HepG2 (cell line): ENCODE measurements at regions not wholly inside any gene's neighbourhood (a gene's known extent, or its start where the extent isn't known, plus 50 kb on each side); places are given as distances from the start of the nearest gene placed in this dataset.

ENCODE experiments used
- ATAC-seq: fragments of 200-7000 bp; cut with Tn5 transposase; 3 replicates; pipeline ENCODE4 v1.9.1; 2020; ENCODE audit warnings: mild to moderate bottlenecking, moderate library complexity
- BruUV-seq: library from RNA; stranded (reverse); fragments of 400-500 nt; replicated peaks from 2 replicates; lab custom pipeline; 2021; lab: Mats Ljungman, UMichigan
- CTCF ChIA-PET: fragments of 300-600 bp; formaldehyde crosslinking; extraction: SDS; loops from one replicate; lab custom pipeline; 2021; ENCODE audit warnings: low total read pairs, inconsistent platforms, low intra/inter-chr PET ratio; lab: Yijun Ruan, JAX
- POLR2A ChIA-PET: fragments of 350-600 bp; sonication (Branson Sonifier 250); formaldehyde crosslinking; loops from one replicate; lab custom pipeline; 2020; ENCODE audit warnings: antibody characterized with exemption, inconsistent platforms; lab: Yijun Ruan, JAX
- DNase-seq: peaks from one replicate; pipeline ENCODE4 v3.0.0-alpha.2; 2015; ENCODE audit warnings: low spot score
- FAIRE-seq: peaks from 3 replicates; lab custom pipeline; 2011; peaks lifted over from hg19 to GRCh38; lab: Jason Lieb, UNC
- H2AFZ ChIP-seq: one replicate; pipeline ENCODE4 v1.6.1; 2011; ENCODE audit warnings: low read length, inconsistent platforms
- H3K27ac ChIP-seq: fragments of 300-600 bp; 3 replicates; pipeline ENCODE4 v1.8.0; 2011; ENCODE audit warnings: mixed run types, mild to moderate bottlenecking, mixed read lengths, low read length, inconsistent platforms; ENCODE audit not compliant: insufficient read depth; ENCODE audit errors: extremely low read length
- H3K27me3 ChIP-seq, 2 experiments: fragments of 200-600 bp in 1 of 2; 2 replicates in 1 of 2; 3 replicates in 1 of 2; pipeline versions ENCODE4 v1.6.0 to v1.8.0; 2011; ENCODE audit warnings: low read length in 2 of 2, mild to moderate bottlenecking in 2 of 2, moderate library complexity in 2 of 2, inconsistent platforms in 1 of 2; ENCODE audit not compliant: insufficient read depth in 2 of 2, control insufficient read depth in 1 of 2
- H3K36me3 ChIP-seq, 2 experiments: fragments of 200-600 bp in 1 of 2; replicated peaks in 1 of 2; 2 replicates in 1 of 2; 3 replicates in 1 of 2; pipeline versions ENCODE4 v1.5.1 to v1.8.0; 2011; ENCODE audit warnings: low read length in 2 of 2, inconsistent platforms in 1 of 2; ENCODE audit not compliant: insufficient read depth in 2 of 2, control insufficient read depth in 1 of 2
- H3K4me1 ChIP-seq: 2 replicates; pipeline ENCODE4 v1.5.1; 2012; ENCODE audit warnings: low read length, inconsistent platforms; ENCODE audit not compliant: insufficient read depth
- H3K4me2 ChIP-seq: 2 replicates; pipeline ENCODE4 v1.6.0; 2011; ENCODE audit warnings: low read depth, low read length, inconsistent platforms
- H3K4me3 ChIP-seq, 3 experiments: fragments of 200-600 bp in 1 of 3; sonication (generic), shearing (Covaris generic) in 1 of 3; replicated peaks in 1 of 3; 2 replicates each; pipeline ENCODE4 v1.5.1; 2011 to 2016; ENCODE audit warnings: low read length in 3 of 3, inconsistent platforms in 2 of 3, low read depth in 2 of 3, mild to moderate bottlenecking in 2 of 3, control low read depth in 1 of 3, mixed read lengths in 1 of 3; ENCODE audit not compliant: insufficient read depth in 1 of 3
- H3K79me2 ChIP-seq: one replicate; pipeline ENCODE4 v1.6.1; 2011; ENCODE audit warnings: low read length, inconsistent platforms; ENCODE audit not compliant: insufficient read depth
- H3K9ac ChIP-seq: 2 replicates; pipeline ENCODE4 v1.6.0; 2011; ENCODE audit warnings: mild to moderate bottlenecking, low read depth, low read length, inconsistent platforms; ENCODE audit not compliant: insufficient read depth
- H3K9me3 ChIP-seq: 2 replicates; pipeline ENCODE4 v1.5.1; 2012; ENCODE audit warnings: mild to moderate bottlenecking, low read length
- H4K20me1 ChIP-seq: 2 replicates; pipeline ENCODE4 v1.6.0; 2011; ENCODE audit warnings: inconsistent platforms, mild to moderate bottlenecking, low read length, moderate library complexity; ENCODE audit not compliant: insufficient read depth
- CHD4 ChIP-seq: fragments of 200-600 bp; sonication (generic); IDR thresholded peaks from 2 replicates; pipeline ENCODE4 v1.7.0; 2017; ENCODE audit warnings: mild to moderate bottlenecking, low read length, borderline replicate concordance
- FOSL2 ChIP-seq: sonication (generic); formaldehyde crosslinking; IDR thresholded peaks from 2 replicates; pipeline ENCODE4 v1.4.0; 2020; ENCODE audit warnings: missing genetic modification reagents
- KMT2B ChIP-seq: IDR thresholded peaks from 2 replicates; pipeline ENCODE4 v1.6.1; 2016; ENCODE audit warnings: missing genetic modification reagents, missing compliant biosample characterization
- PHF20 ChIP-seq: sonication (generic); formaldehyde crosslinking; IDR thresholded peaks from 2 replicates; pipeline ENCODE4 v1.5.0; 2020; ENCODE audit warnings: mild to moderate bottlenecking, missing genetic modification reagents
- RERE ChIP-seq: IDR thresholded peaks from 2 replicates; pipeline ENCODE4 v1.6.1; 2016; ENCODE audit warnings: low read depth, missing genetic modification reagents, missing compliant biosample characterization
- SALL1 ChIP-seq: sonication (generic); formaldehyde crosslinking; IDR thresholded peaks from 2 replicates; pipeline ENCODE4 v1.8.0; 2022; ENCODE audit warnings: mild to moderate bottlenecking, missing genetic modification reagents
- SOX5 ChIP-seq: IDR thresholded peaks from 2 replicates; pipeline ENCODE4 v1.6.1; 2016; ENCODE audit warnings: borderline replicate concordance
- SP1 ChIP-seq, 2 experiments: fragments of 450-650 bp in 1 of 2; sonication (generic) in 1 of 2; formaldehyde crosslinking in 1 of 2; IDR thresholded peaks; 2 replicates each; pipeline versions ENCODE4 v1.4.0 to v1.6.1; 2016 to 2020; ENCODE audit warnings: missing genetic modification reagents in 1 of 2
- TBL1XR1 ChIP-seq: fragments of 150-350 bp; IDR thresholded peaks from 2 replicates; pipeline ENCODE4 v1.6.1; 2014; ENCODE audit warnings: borderline replicate concordance, low read length; ENCODE audit not compliant: partially characterized antibody
- ZMAT3 ChIP-seq: sonication (generic); formaldehyde crosslinking; conservative IDR thresholded peaks from 2 replicates; pipeline ENCODE4 v1.7.0; 2021; ENCODE audit warnings: missing genetic modification reagents
- ZNF101 ChIP-seq: sonication (generic); formaldehyde crosslinking; IDR thresholded peaks from 2 replicates; pipeline ENCODE4 v1.4.0; 2020; ENCODE audit warnings: mild to moderate bottlenecking, low read depth, missing genetic modification reagents, borderline replicate concordance
- ZNF589 ChIP-seq: sonication (generic); formaldehyde crosslinking; conservative IDR thresholded peaks from 2 replicates; pipeline ENCODE4 v1.8.0; 2022; ENCODE audit warnings: mild to moderate bottlenecking, moderate library complexity, missing genetic modification reagents
- ZNF777 ChIP-seq: sonication (generic); formaldehyde crosslinking; IDR thresholded peaks from 2 replicates; pipeline ENCODE4 v1.4.0; 2020; ENCODE audit warnings: missing genetic modification reagents
- ZUFSP ChIP-seq: sonication (generic); formaldehyde crosslinking; IDR thresholded peaks from 2 replicates; pipeline ENCODE4 v1.9.0; 2021; ENCODE audit warnings: missing genetic modification reagents, mild to moderate bottlenecking, borderline replicate concordance
- in situ Hi-C: cut with HindIII; loops from 2 replicates; pipeline ENCODE4 v1.10.0; 2017; ENCODE audit warnings: low pct_unique_long_range_greater_than_20kb; ENCODE audit not compliant: extremely low pct_ligation_motif_present
- intact Hi-C: fragments of 100-400 bp; cut with micrococcal nuclease; formaldehyde crosslinking; loops from one replicate; pipeline ENCODE4 v1.10.0; 2022; ENCODE audit not compliant: unreplicated experiment
- TF ChIP-seq, protein P1 (sequence below): sonication (generic); formaldehyde crosslinking; IDR thresholded peaks from 2 replicates; pipeline ENCODE4 v1.8.0; 2022; ENCODE audit warnings: missing genetic modification reagents, mild to moderate bottlenecking, borderline replicate concordance

- Histone ChIP-seq H3K27me3 (peaks cover 0 to 20% of the 10 kb centered on the region in 2 experiments; a peak in 3 of 5 replicates), H3K27ac (no peak overlapping the region), H3K79me2 (no peaks in the 10 kb centered on the region), H3K4me3 (no peak overlapping the region), H3K9me3 (no peaks in the 10 kb centered on the region), H3K4me2 (no peak overlapping the region), H3K36me3 (no peaks in the 10 kb centered on the region), H3K9ac (no peak overlapping the region), H4K20me1 (no peaks in the 10 kb centered on the region), H3K4me1 (no peaks in the 10 kb centered on the region), H2AFZ (no peak overlapping the region)
- intact Hi-C loops = no loop called here
- no peak for ATAC-seq
- ChIA-PET CTCF (no interaction called here), POLR2A (no interaction called here)
- no peak for DNase-seq
- in situ Hi-C loops = no loop called here
- FAIRE-seq = no peak
- BruUV-seq = no TSS peak
- TF ChIP-seq ZNF101 (CRISPR knock-in tag) (no peak), SALL1 (CRISPR knock-in tag) (no peak), CHD4 (no peak), TBL1XR1 (no peak), ZNF589 (CRISPR knock-in tag) (no peak), PHF20 (no peak), KMT2B (CRISPR knock-in tag) (no peak), ZNF777 (CRISPR knock-in tag) (no peak), ZUFSP (CRISPR knock-in tag) (no peak), ZMAT3 (CRISPR knock-in tag) (no peak), FOSL2 (no peak), SOX5 (CRISPR knock-in tag) (no peak), SP1 (IDR thresholded peaks at IDR 0.05) (no peak), SP1 (CRISPR knock-in tag; IDR thresholded peaks at IDR 0.05) (no peak), RERE (CRISPR knock-in tag) (no peak)
- TF ChIP-seq, protein P1, sequence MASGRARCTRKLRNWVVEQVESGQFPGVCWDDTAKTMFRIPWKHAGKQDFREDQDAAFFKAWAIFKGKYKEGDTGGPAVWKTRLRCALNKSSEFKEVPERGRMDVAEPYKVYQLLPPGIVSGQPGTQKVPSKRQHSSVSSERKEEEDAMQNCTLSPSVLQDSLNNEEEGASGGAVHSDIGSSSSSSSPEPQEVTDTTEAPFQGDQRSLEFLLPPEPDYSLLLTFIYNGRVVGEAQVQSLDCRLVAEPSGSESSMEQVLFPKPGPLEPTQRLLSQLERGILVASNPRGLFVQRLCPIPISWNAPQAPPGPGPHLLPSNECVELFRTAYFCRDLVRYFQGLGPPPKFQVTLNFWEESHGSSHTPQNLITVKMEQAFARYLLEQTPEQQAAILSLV (CRISPR knock-in tag) = no peak
Measured at GRCh38 chr1:230012093-230012393, 55.0 kb upstream of the GALNT2 start.
